Endothelial cell of umbilical vein (primary cell): ENCODE measurements at regions not wholly inside any gene's neighbourhood (a gene's known extent, or its start where the extent isn't known, plus 50 kb on each side); places are given as distances from the start of the nearest gene placed in this dataset.

Experiments
- BruUV-seq: library from RNA; stranded (reverse); fragments of 400-500 nt; replicated peaks from 2 replicates; lab custom pipeline; 2021; lab: Mats Ljungman, UMichigan
- CTCF ChIA-PET: fragments of 300-600, 350-600 bp; sonication (Branson Sonifier 250); formaldehyde crosslinking; loops from one replicate; lab custom pipeline; 2021; ENCODE audit warnings: antibody characterized with exemption, inconsistent platforms; lab: Charles Lee
- POLR2A ChIA-PET: fragments of 300-600, 350-600 bp; sonication (Branson Sonifier 250); formaldehyde crosslinking; loops from one replicate; lab custom pipeline; 2021; ENCODE audit warnings: antibody characterized with exemption, inconsistent platforms; lab: Charles Lee
- DNase-seq: peaks from one replicate; pipeline ENCODE4 v3.0.0-alpha.2; 2011; ENCODE audit warnings: low read depth, low spot score
- FAIRE-seq: peaks from 2 replicates; lab custom pipeline; 2011; peaks lifted over from hg19 to GRCh38; lab: Jason Lieb, UNC
- H2AFZ ChIP-seq: 2 replicates; pipeline ENCODE4 v1.6.0; 2012; ENCODE audit warnings: low read depth, low read length, control low read depth, inconsistent platforms
- H3K27ac ChIP-seq: 2 replicates; pipeline ENCODE4 v1.5.1; 2011; ENCODE audit warnings: low read depth, mild to moderate bottlenecking, control low read depth, low read length, moderate library complexity; ENCODE audit not compliant: insufficient read depth
- H3K27me3 ChIP-seq, 2 experiments: 2 replicates each; pipeline versions ENCODE4 v1.6.0 to v1.6.1; 2011; ENCODE audit warnings: low read length in 2 of 2, mixed read lengths in 1 of 2; ENCODE audit not compliant: control insufficient read depth in 2 of 2, insufficient read depth in 2 of 2
- H3K36me3 ChIP-seq, 2 experiments: 2 replicates in 1 of 2; 3 replicates in 1 of 2; pipeline ENCODE4 v1.5.1; 2011; ENCODE audit warnings: low read length in 2 of 2, mild to moderate bottlenecking in 1 of 2, moderate library complexity in 1 of 2; ENCODE audit not compliant: control insufficient read depth in 2 of 2, insufficient read depth in 2 of 2; ENCODE audit errors: extremely low read depth in 1 of 2
- H3K4me1 ChIP-seq: 3 replicates; pipeline ENCODE4 v1.5.1; 2011; ENCODE audit warnings: mild to moderate bottlenecking, low read length; ENCODE audit not compliant: control insufficient read depth, insufficient read depth; ENCODE audit errors: extremely low read depth
- H3K4me2 ChIP-seq: 2 replicates; pipeline ENCODE4 v1.6.1; 2011; ENCODE audit warnings: low read length, control low read depth, mixed read lengths; ENCODE audit not compliant: insufficient read depth
- H3K4me3 ChIP-seq, 3 experiments: fragments of 200-600 bp in 1 of 3; sonication (generic), shearing (Covaris generic) in 1 of 3; replicated peaks in 1 of 3; 2 replicates each; pipeline ENCODE4 v1.5.1; 2011 to 2016; ENCODE audit warnings: control low read depth in 3 of 3, low read length in 3 of 3, mild to moderate bottlenecking in 2 of 3, inconsistent platforms in 1 of 3, low read depth in 1 of 3, moderate library complexity in 1 of 3; ENCODE audit not compliant: insufficient read depth in 1 of 3
- H3K79me2 ChIP-seq: 2 replicates; pipeline ENCODE4 v1.6.0; 2012; ENCODE audit warnings: low read length, inconsistent platforms; ENCODE audit not compliant: control insufficient read depth, insufficient read depth
- H3K9ac ChIP-seq: replicated peaks from 2 replicates; pipeline ENCODE3; 2011; ENCODE audit warnings: low read length, control low read depth; ENCODE audit not compliant: insufficient read depth; ENCODE audit errors: extremely low read depth
- H3K9me1 ChIP-seq: replicated peaks from 3 replicates; pipeline ENCODE4 v1.6.0; 2011; ENCODE audit warnings: mild to moderate bottlenecking, low read length; ENCODE audit not compliant: control insufficient read depth, insufficient read depth; ENCODE audit errors: extremely low read depth
- H3K9me3 ChIP-seq: replicated peaks from 2 replicates; pipeline ENCODE4 v1.5.1; 2012; ENCODE audit warnings: low read length, inconsistent platforms; ENCODE audit not compliant: control insufficient read depth, insufficient read depth
- H4K20me1 ChIP-seq: replicated peaks from 2 replicates; pipeline ENCODE3; 2011; ENCODE audit warnings: mild to moderate bottlenecking, low read length; ENCODE audit not compliant: control insufficient read depth, insufficient read depth; ENCODE audit errors: extremely low read depth
- GATA2 ChIP-seq: IDR thresholded peaks from 2 replicates; pipeline ENCODE4 v1.7.0; 2011; ENCODE audit warnings: low read depth, mild to moderate bottlenecking, moderate library complexity, mixed read lengths, low read length; ENCODE audit not compliant: insufficient read length, insufficient read depth
- JUN ChIP-seq: IDR thresholded peaks from 2 replicates; pipeline ENCODE4 v1.6.1; 2011; ENCODE audit warnings: borderline replicate concordance, low read depth; ENCODE audit not compliant: insufficient read length, insufficient read depth
- MYC ChIP-seq: IDR thresholded peaks from one replicate; pipeline ENCODE4 v1.6.1; 2011; ENCODE audit warnings: mild to moderate bottlenecking, low read depth, low read length
- POLR2A ChIP-seq: IDR thresholded peaks from 2 replicates; pipeline ENCODE4 v1.6.1; 2012; ENCODE audit warnings: low read depth, mild to moderate bottlenecking, control low read depth, low read length
- POLR2AphosphoS5 ChIP-seq: IDR thresholded peaks from 2 replicates; pipeline ENCODE4 v1.6.1; 2012; ENCODE audit warnings: low read depth, mild to moderate bottlenecking, control low read depth, low read length, moderate library complexity; ENCODE audit not compliant: insufficient read depth
- dilution Hi-C: fragments of 300-500 bp; cut with MboI; formaldehyde crosslinking; loops from one replicate; pipeline ENCODE4 v1.15.0; 2019; ENCODE audit warnings: low sequenced_read_pairs; ENCODE audit not compliant: extremely low pct_ligation_motif_present
- intact Hi-C: fragments of 100-400 bp; cut with micrococcal nuclease; formaldehyde crosslinking; loops from one replicate; pipeline ENCODE4 v1.10.0; 2022
- TF ChIP-seq, protein P1 (sequence below): IDR thresholded peaks from 2 replicates; pipeline ENCODE4 v1.6.1; 2011; ENCODE audit not compliant: insufficient read depth, insufficient read length
- TF ChIP-seq, protein P2 (sequence below), 2 donors: IDR thresholded peaks; 1 replicate in 1 of 2; 2 replicates in 1 of 2; pipeline ENCODE4 v1.5.1; 2011; ENCODE audit warnings: low read length in 2 of 2, mild to moderate bottlenecking in 2 of 2, moderate library complexity in 2 of 2, control low read depth in 1 of 2, inconsistent platforms in 1 of 2, low read depth in 1 of 2; ENCODE audit not compliant: insufficient read depth in 1 of 2; ENCODE audit errors: extremely low read depth in 1 of 2

DNA sequence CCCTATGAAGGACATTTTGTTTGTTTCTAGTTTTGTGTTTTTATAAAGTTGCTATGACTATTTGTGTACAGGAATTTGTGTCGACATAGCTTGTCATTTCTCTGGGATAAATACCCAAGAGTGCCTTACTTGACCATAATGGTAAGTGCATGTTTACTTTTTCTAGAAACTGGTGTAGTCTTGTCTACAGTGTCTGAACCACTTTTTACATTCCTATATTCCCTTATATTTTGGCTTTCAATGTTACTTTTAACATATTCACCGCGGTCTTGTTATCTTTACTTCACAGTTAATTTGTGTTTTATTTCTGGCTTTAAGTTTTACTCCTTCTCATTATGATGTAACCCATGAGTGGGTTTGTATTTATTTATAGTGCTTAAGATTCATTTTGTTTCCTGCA, 444.4 kb upstream of the RGS17 start:
- dilution Hi-C loops: no loop called here
- Histone ChIP-seq H3K4me3 (no peak overlapping the region), H4K20me1 (no peaks in the 10 kb centered on the region), H3K9me3 (no peaks in the 10 kb centered on the region), H2AFZ (no peak overlapping the region), H3K27ac (no peak overlapping the region), H3K36me3 (no peaks in the 10 kb centered on the region), H3K9ac (no peak overlapping the region), H3K4me1 (no peaks in the 10 kb centered on the region), H3K79me2 (no peaks in the 10 kb centered on the region), H3K27me3 (no peaks in the 10 kb centered on the region), H3K4me2 (no peak overlapping the region), H3K9me1 (no peaks in the 10 kb centered on the region)
- ChIA-PET POLR2A (no interaction called here), CTCF (no interaction called here)
- intact Hi-C loops: no loop called here
- no peak for DNase-seq
- BruUV-seq: no TSS peak
- FAIRE-seq: no peak
- no peak for TF ChIP-seq POLR2AphosphoS5
- TF ChIP-seq POLR2A: no peak

DNA sequence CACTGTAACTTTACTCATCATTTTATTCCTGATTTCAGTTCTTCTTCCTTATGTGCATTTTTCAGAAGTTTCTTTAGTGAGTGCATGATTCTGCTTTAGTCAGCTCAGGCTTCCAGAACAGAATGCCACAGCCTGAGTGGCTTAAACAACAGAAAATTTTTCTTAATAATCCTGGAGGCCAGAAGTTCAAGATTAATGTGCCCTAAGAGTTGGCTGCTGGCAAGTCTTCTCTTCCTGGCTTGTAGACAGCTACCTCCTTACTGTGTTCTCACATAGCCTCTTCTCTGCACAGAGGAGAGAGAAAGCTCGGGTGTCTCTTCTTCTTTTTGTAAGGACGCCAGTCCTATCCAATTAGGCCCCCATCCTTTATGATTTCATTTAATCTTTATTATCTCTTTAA, 443.1 kb upstream of the RGS17 start:
- BruUV-seq: no TSS peak
- TF ChIP-seq GATA2 (no peak), MYC (no peak), JUN (no peak), POLR2A (no peak), POLR2AphosphoS5 (no peak)
- TF ChIP-seq, protein P1, sequence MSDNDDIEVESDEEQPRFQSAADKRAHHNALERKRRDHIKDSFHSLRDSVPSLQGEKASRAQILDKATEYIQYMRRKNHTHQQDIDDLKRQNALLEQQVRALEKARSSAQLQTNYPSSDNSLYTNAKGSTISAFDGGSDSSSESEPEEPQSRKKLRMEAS: no peak
- TF ChIP-seq, protein P2, sequence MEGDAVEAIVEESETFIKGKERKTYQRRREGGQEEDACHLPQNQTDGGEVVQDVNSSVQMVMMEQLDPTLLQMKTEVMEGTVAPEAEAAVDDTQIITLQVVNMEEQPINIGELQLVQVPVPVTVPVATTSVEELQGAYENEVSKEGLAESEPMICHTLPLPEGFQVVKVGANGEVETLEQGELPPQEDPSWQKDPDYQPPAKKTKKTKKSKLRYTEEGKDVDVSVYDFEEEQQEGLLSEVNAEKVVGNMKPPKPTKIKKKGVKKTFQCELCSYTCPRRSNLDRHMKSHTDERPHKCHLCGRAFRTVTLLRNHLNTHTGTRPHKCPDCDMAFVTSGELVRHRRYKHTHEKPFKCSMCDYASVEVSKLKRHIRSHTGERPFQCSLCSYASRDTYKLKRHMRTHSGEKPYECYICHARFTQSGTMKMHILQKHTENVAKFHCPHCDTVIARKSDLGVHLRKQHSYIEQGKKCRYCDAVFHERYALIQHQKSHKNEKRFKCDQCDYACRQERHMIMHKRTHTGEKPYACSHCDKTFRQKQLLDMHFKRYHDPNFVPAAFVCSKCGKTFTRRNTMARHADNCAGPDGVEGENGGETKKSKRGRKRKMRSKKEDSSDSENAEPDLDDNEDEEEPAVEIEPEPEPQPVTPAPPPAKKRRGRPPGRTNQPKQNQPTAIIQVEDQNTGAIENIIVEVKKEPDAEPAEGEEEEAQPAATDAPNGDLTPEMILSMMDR (IDR thresholded peaks at IDR 0.05; ENCODE audit: extremely low read depth in 1 of 2, insufficient read depth in 1 of 2, low read depth in 1 of 2, low read length in 2 of 2): no peak
- Histone ChIP-seq H4K20me1 (no peaks in the 10 kb centered on the region), H3K4me2 (no peak overlapping the region), H3K9me1 (no peaks in the 10 kb centered on the region), H3K79me2 (no peaks in the 10 kb centered on the region), H2AFZ (no peak overlapping the region), H3K9me3 (no peaks in the 10 kb centered on the region), H3K4me1 (no peaks in the 10 kb centered on the region), H3K9ac (no peak overlapping the region), H3K4me3 (no peak overlapping the region), H3K27ac (no peak overlapping the region), H3K36me3 (no peaks in the 10 kb centered on the region), H3K27me3 (no peaks in the 10 kb centered on the region)
- FAIRE-seq: no peak
- POLR2A ChIA-PET: no interaction called here
- intact Hi-C loops (no loop called here), dilution Hi-C loops (no loop called here)
- DNase-seq: no peak
- CTCF ChIA-PET: no interaction called here
